Right atrium auricular region (tissue), 2 donors: ENCODE measurements at regions not wholly inside any gene's neighbourhood (a gene's known extent, or its start where the extent isn't known, plus 50 kb on each side); places are given as distances from the start of the nearest gene placed in this dataset.

Source experiments
- DNase-seq: peaks from one replicate; pipeline ENCODE4 v3.0.0-alpha.2; 2019; ENCODE audit warnings: low spot score
- H3K27ac ChIP-seq, 2 donors: fragments of 200-600 bp; sonication (generic); 1 replicate in 1 of 2; 2 replicates in 1 of 2; pipeline ENCODE4 v1.5.1; 2016 to 2019
- H3K27me3 ChIP-seq, 2 donors: fragments of 200-600 bp; sonication (generic); one replicate each; pipeline versions ENCODE4 v1.5.1 to v1.6.0; 2017 to 2019
- H3K36me3 ChIP-seq: fragments of 200-600 bp; sonication (generic); one replicate; pipeline ENCODE4 v1.5.1; 2016
- H3K4me1 ChIP-seq, 2 donors: fragments of 200-600 bp; sonication (generic); one replicate each; pipeline versions ENCODE4 v1.5.1 to v1.6.0; 2017 to 2019
- H3K4me3 ChIP-seq, 2 donors: fragments of 200-600 bp; sonication (generic); 1 replicate in 1 of 2; 2 replicates in 1 of 2; pipeline ENCODE4 v1.5.1; 2017 to 2019; ENCODE audit warnings: mild to moderate bottlenecking in 1 of 2, moderate library complexity in 1 of 2
- H3K9me3 ChIP-seq, 2 donors: fragments of 200-600 bp; sonication (generic); one replicate each; pipeline ENCODE4 v1.5.1; 2019
- CTCF ChIP-seq, 2 donors: fragments of 200-600 bp; sonication (generic); IDR thresholded peaks; one replicate each; pipeline ENCODE4 v1.5.1; 2019; ENCODE audit warnings: antibody characterized with exemption in 2 of 2

- Histone ChIP-seq H3K27ac (no peak overlapping the region), H3K36me3 (no peaks in the 10 kb centered on the region), H3K4me1 (no peaks in the 10 kb centered on the region), H3K27me3 (no peaks in the 10 kb centered on the region), H3K4me3 (no peak overlapping the region), H3K9me3 (no peaks in the 10 kb centered on the region)
- TF ChIP-seq CTCF (IDR thresholded peaks at IDR 0.05), result no peak
- no peak for DNase-seq
These were observed 277.4 kb downstream of the NPIPA8 start for GRCh38 chr16:18059089-18059488.

GRCh38 chr16:18055411-18055916 is 281.1 kb downstream of the NPIPA8 start:
- H3K27ac ChIP-seq, result no peak overlapping the region
- no peaks in the 10 kb centered on the region for H3K36me3 ChIP-seq
- H3K4me1 ChIP-seq, result no peaks in the 10 kb centered on the region
- H3K27me3 ChIP-seq, result no peaks in the 10 kb centered on the region
- H3K9me3 ChIP-seq, result no peaks in the 10 kb centered on the region
- H3K4me3 ChIP-seq, result no peak overlapping the region
- no peak for TF ChIP-seq CTCF (IDR thresholded peaks at IDR 0.05)
- DNase-seq, result no peak

GRCh38 chr16:18050777-18051176 is 285.8 kb downstream of the NPIPA8 start:
- H3K9me3 ChIP-seq, result no peaks in the 10 kb centered on the region
- H3K4me3 ChIP-seq, result no peak overlapping the region
- H3K27me3 ChIP-seq, result no peaks in the 10 kb centered on the region
- DNase-seq, result no peak
- no peak for TF ChIP-seq CTCF (IDR thresholded peaks at IDR 0.05)
- H3K27ac ChIP-seq, result no peak overlapping the region
- H3K4me1 ChIP-seq, result no peaks in the 10 kb centered on the region
- H3K36me3 ChIP-seq, result no peaks in the 10 kb centered on the region

- DNase-seq, result no peak
These were observed 286.3 kb downstream of the NPIPA8 start for GRCh38 chr16:18050234-18050633.

GRCh38 chr16:18049547-18050133 is 286.9 kb downstream of the NPIPA8 start:
- no peak for TF ChIP-seq CTCF (IDR thresholded peaks at IDR 0.05)
- Histone ChIP-seq H3K27ac (no peak overlapping the region), H3K4me3 (no peak overlapping the region), H3K4me1 (no peaks in the 10 kb centered on the region), H3K36me3 (no peaks in the 10 kb centered on the region), H3K27me3 (no peaks in the 10 kb centered on the region), H3K9me3 (no peaks in the 10 kb centered on the region)
- no peak for DNase-seq

More at GRCh38 chr16:18050234-18050633, 286.3 kb downstream of the NPIPA8 start:
- Histone ChIP-seq H3K4me1 (no peaks in the 10 kb centered on the region), H3K4me3 (no peak overlapping the region), H3K9me3 (no peaks in the 10 kb centered on the region), H3K27me3 (no peaks in the 10 kb centered on the region), H3K27ac (no peak overlapping the region), H3K36me3 (no peaks in the 10 kb centered on the region)
- TF ChIP-seq CTCF (IDR thresholded peaks at IDR 0.05), result no peak
